Activated CD4-positive, alpha-beta T cell treated with anti-CD3 and anti-CD28 coated beads for 1 hour (primary cell): ENCODE measurements at regions not wholly inside any gene's neighbourhood (a gene's known extent, or its start where the extent isn't known, plus 50 kb on each side); places are given as distances from the start of the nearest gene placed in this dataset.

Source experiments
- DNase-seq: peaks from one replicate; pipeline ENCODE4 v3.0.0-alpha.2; 2020

GRCh38 chr5:135199919-135200318 is 165.9 kb upstream of the PITX1 start:
- no peak for DNase-seq

- DNase-seq, result no peak
Observed at GRCh38 chr5:135196483-135196882, 162.5 kb upstream of the PITX1 start.

DNA sequence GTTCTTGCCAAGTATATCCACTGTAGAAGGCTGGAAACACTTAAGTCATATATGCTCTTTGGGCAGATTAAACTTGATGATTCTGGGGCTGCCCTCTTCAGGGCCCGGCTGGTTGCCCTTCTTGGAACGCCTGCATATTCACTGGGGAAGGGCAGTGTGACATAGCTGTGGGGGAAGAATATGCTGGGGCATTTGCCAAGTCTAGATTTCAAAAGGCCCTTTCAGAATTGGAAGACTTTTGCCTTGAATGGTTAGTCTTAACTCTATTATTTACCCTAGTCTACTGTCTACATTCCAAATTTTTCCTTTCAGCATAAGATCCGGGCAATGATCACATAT is 161.2 kb upstream of the PITX1 start:
- DNase-seq, result no peak

GRCh38 chr5:135194573-135195269 is 160.7 kb upstream of the PITX1 start:
- DNase-seq, result no peak

DNA sequence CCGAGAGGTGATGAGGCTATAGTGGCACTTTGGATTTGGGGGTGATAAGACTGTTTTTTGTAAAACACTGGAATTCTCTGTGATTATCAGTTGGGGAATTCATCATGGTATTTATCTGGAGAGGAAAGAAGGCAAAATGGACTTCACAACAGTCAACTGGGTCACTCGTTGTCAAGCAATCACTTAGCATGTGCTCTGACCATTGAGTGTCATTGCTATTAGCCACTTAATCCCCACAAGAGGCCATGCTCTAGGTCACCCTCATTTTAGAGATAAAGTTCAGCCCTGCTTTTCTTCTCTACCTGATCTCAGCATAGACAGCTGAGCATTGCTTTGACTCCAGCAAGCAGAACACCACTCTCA is 160.1 kb upstream of the PITX1 start:
- no peak for DNase-seq

GRCh38 chr5:135193213-135194125 is 159.4 kb upstream of the PITX1 start:
- DNase-seq, result no peak

DNA sequence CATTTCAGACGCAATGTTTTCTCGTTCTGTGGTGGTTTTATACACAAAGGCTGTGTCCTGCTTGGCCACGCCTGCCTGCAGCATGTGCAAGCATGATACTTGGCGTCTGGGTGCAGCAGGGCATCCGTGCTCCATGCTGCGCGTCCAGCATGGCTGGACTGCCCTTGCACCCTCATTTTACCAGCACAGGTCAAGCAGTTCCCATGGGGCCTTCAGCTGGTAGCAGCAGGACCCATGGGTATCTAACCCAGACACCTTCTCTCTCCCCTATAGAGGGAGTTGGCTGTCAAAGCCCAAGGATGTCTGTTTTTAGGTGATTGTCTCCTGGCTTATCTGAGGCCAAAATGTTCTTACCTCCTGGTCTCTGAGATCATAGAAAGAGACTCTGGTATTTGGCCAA is 158.3 kb upstream of the PITX1 start:
- DNase-seq, result no peak

DNA sequence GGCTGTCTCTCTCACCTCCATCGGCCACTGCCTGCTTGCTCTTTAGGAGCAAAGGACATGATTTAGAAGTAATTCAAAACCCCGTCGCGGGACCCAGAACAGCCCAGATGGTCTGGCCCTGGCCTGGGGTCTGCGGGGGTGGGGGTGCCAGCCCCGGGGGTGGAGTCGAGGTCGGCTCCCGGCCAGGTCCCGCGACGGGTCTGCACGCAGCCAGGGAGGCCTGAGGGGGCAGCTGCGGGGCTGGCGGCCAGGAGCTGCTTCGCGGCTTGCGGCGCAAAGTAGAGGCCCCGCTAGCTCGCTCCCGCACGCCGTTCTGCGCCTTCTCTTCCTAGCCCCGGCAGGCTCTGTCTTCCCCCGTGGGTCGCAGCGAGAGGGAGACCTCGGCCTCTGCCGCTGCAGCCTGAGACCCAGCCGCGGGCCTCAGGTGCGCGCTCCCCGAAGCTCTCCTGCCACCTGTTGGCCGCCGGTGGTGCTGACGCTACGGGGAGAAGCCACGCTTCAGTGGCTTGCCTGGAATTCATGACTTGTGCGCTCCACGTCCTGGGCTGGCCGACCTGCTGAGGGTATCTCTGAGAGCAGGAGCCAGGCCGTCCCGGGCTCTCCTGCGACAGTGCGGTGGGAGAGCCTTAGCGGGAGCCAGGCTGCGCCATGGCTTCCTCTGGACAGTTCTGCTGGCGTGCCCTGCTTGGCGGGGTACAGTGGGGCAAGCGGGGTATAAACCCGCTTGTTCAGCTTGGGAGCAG is 157.2 kb upstream of the PITX1 start:
- DNase-seq, result peak; percentile 56

GRCh38 chr5:135190416-135191083 is 156.5 kb upstream of the PITX1 start:
- no peak for DNase-seq

DNA sequence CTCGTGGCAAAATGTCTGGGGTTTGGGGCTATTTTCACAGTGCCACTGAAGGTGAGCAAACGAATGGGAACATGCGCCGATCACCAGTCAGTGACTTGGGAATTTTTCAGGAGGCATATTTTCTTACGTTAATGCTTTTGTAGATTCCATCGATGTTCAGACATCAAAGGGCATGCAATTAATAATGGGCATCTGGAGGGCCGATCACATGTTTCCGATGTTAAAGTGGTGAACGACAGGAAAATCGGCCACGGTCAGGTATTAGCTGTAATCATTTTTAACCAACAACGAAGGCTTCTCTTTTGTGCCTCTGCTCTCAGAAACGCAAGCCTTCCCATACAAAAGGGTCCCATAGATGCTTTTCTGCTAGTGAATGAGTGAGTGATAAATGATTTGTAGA is 155.0 kb upstream of the PITX1 start:
- DNase-seq, result no peak

DNA sequence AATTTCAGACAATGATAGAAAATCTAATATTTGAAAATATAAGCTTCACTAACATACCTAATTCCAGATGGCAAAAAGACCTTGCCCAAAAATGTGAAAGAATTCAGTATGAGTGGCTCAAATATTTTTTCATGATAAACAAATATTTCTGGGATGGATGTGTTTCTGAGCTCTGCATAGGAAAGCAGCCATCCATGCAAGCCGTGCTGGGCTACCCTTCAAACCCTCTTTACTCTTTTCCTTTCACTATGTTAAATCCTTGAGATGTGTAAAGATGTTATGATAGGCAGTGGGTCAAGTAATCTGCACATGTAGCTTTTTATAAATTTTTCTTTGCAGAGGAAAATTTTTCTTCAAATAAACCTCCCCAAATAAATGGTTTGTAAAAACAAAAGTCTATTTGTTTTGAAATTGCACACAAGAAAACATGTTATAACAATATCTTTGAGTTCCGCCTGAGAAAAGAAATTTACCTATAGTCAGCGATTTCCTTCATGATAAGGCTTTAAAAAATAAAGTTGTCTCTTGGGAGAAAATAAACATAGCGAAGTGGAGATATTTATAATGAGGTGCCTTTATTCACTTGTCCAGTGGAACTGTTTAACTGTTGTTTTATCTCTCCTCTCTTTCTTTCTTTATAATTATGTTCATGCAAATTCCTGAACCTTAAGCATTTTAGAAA is 154.3 kb upstream of the PITX1 start:
- no peak for DNase-seq

DNA sequence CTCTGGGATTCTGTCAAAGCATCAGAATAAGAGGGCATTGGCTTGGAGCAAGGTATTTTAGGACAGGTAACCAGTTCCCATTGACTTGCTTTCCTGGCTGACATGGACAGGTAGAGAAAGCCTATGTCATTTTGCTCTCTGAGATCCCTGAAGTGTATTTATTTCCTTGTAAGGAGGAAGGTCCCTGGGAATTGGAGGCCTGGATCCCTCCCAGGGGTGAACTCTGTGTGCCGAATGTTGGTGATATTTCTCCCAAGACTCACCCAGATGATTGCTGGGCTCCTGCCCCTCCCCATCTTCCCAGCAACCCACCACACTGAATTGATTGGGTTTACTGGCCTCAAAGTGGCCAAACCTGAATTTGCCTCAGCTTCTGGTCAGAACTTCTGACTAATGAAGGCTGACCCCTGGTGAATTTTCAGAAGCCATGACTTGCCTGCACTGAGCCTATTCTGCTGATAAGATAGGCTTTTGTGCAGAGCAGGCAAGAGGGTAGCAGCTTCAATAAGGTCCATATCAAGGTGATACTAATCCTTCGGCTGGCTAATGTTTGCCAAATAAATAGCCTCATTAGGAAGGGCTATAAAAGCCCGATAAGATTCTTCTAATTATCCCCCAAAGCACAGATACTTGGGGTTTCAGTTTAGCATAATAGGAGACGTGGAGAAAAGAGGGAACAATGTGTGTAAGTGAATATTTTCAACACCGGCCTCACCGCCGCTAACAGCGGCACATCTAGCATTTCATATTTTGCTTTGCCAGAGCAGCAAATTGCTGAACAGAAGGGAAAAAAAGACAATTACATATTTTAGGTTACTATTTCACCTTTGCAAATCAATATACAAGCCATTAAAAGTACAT is 152.9 kb upstream of the PITX1 start:
- DNase-seq, result no peak

DNA sequence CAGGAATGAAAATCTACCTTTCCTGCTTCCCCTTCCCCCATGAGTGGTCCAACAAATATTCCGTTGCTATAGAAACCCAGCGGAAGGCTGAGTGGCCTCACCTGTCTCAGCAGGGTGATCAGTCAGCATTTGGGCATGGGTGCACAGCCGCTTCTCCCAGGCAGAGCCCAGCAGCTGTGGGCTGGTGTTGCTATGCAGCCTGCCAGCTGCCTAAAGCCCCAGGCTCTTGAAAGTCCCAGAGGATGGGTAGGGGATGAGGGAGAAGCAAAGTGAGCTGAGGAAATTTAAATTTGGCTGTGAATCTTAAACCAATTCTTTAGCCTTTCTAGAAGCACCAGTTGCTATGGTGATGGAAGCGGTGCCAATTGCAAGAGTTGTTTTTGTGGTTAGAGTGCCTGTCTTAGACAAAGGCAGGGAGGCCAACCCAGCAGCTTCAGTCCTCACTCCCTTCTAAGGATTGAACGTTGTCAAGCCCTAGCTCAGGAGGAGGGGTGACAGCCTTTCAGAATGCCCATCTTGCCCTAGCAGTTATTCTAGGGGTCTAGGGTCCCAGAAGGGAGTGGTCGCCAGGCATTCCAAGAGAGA is 151.5 kb upstream of the PITX1 start:
- no peak for DNase-seq

- DNase-seq, result no peak
Observed at GRCh38 chr5:135184646-135185045, 150.6 kb upstream of the PITX1 start.

- no peak for DNase-seq
Observed at GRCh38 chr5:135183464-135183863, 149.4 kb upstream of the PITX1 start.

- DNase-seq, result no peak
Observed at GRCh38 chr5:135182675-135183074, 148.6 kb upstream of the PITX1 start.

DNA sequence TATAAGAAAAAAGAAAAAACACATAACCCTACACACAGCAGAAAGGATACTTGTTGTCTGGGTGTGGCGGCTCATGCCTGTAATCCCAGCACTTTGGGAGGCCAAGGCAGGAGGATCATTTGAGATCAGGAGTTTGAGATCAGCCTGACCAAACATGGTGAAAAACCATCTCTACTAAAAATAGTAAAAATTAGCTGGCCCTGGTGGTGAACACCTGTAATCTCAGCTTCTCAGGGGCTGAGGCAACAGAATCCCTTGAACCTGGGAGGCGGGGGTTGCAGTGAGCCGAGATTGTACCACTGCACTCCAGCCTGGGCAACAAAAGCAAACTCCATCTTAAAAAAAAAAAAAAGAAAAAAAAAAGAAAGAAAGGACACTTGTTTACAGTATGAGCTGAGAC is 147.6 kb upstream of the PITX1 start:
- no peak for DNase-seq

GRCh38 chr5:135179308-135179980 is 145.4 kb upstream of the PITX1 start:
- no peak for DNase-seq

GRCh38 chr5:135178476-135179155 is 144.6 kb upstream of the PITX1 start:
- DNase-seq, result no peak

DNA sequence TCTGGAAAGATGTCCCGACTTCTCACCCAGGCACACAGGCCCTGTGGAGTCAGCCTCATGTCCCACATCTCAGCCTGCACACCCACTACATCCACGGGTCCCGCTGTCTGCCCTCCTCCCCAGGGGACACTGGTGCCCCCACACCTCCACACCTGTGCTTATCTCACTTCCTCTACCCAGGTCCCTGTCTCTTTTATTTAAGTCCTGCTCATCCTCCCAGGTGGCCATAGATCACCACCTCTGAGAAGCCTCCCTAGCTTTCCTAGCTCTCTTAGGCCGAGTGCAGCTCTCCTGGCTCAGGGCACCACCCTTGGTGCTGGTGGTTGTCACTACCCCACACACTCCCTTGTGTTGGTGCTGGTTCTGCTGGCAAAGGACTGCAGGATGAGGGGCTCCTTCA is 143.6 kb upstream of the PITX1 start:
- DNase-seq, result no peak
